H4 (cell line): ENCODE measurements at regions not wholly inside any gene's neighbourhood (a gene's known extent, or its start where the extent isn't known, plus 50 kb on each side); places are given as distances from the start of the nearest gene placed in this dataset.

ENCODE experiments used
- DNase-seq: peaks from one replicate; pipeline ENCODE4 v3.0.0-alpha.2; 2015; ENCODE audit warnings: low spot score

DNA sequence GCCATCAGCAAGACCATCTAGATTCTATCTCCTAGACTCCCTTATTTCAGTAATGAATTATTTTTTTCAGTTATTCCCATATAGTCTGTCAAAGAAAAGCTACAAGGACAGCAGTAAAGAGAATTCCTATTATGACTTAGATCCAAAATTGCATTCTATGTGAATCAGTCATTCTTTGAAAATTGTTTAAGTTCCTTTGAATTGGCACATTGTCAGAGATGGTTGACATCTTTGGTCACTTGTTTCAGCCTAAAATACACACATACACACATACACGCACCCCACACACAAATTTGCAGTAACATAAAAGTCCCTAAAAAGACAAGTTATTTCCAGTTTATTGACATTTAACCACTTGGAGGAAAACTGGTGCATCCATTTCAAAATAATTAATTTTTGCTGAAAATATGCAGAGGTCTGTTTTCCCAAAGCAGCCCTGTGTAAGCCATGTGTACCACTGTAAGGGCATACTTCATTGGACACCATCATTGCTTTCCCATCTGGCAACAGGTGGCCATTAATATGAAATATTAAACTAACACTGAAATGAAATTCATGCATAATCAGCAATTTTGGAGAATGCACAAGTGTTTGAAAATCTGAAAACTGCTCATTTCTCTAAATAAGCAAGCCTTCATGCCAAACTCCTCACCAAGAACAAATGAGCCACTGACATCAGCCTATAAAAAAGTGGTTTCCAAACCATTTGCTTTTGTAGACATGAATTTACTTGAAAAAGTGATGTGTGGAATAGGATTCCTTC lies 121.7 kb upstream of the COL1A2 start:
- no peak for DNase-seq

DNA sequence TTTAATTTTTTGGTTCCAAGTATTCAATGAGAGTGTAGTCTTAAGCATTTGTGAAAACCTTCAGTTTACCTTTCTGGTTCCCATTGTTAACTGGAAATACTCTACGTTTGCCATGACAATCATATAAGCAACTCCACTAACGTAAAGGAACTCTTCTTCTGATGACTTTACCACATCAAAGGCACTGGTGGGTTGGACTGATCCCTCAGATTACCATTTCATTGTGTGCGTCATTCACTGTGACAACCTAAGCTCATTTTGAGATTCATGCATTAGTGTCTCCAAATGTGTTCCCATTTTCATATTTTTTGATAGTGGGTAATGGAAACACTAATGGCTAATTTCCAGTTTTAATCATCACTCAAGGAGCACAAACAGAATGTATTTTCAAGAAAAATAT lies 119.9 kb upstream of the COL1A2 start:
- no peak for DNase-seq

DNA sequence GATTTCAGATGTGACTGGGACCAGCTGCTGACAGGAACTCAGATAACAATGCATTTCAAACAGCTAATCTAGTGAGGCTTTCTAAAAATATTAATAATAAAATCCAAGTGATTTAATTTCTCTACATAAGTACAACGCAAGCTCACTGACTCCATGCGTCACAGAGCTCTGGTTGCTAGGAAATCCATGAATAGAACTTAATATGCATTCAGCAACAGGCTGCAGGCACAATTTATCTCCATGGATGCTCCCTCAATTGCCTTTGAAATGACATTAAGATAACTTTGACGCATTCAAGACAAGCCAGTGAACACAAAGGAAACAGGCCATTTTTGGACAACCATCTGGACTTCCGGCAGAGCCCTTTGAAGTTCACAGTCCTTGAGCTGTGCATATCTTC lies 118.7 kb upstream of the COL1A2 start:
- DNase-seq = no peak

DNA sequence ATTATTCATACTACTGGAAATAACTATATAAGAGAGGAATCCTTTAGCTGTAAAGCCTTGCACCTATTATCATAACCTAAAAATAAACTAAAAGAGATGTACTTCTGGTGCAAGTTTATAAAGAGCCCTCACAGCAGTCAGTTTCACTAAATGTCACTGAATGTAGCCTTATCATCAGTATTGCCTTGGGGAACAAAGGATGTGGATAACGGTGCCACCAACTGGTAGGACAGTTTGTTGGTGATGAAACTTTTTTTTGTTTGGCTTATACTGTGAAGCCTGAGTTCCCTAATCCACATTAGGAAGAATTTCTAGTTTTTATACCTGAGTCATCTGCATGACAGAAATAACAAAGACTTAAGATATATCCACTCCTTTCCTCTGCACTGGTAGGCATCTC lies 117.9 kb upstream of the COL1A2 start:
- peak; percentile 72 for DNase-seq

DNA sequence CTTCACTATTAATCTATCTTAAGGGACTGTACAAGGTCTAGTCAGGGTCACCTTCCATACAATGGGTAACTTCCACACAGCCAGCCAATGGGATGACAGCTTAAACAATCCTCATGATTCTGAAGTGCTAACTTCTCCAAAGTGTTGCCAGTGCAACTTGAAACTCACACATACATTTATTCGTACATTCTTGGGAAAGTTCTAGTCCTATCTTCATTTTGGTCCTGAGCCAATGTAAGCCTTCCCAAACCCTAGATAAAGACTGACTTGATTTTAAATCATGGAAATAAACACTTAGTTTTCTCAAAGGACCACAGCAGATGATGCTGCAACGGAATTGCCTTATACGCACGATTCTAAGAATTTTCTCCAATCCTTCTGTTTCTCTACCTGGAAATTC lies 117.5 kb upstream of the COL1A2 start:
- DNase-seq = no peak

DNA sequence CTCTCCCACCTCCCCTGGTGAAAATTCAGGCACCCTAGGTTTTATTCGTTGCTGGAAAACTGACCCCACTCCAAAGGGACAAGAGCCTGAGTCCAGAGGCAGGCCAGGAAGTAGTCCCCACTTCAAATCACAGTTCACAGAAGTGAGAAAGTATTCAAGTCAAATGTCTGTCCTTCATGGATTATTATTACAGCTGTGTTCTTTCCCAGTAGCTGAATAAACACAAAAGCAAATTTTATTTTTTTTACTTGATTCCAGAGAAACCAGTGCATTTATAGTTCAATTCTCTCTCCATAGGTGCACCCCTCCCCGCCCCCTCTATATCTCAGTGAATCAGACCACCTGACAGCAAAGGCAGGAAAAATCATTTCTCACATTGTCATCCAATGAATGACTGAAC lies 113.8 kb upstream of the COL1A2 start:
- no peak for DNase-seq

DNA sequence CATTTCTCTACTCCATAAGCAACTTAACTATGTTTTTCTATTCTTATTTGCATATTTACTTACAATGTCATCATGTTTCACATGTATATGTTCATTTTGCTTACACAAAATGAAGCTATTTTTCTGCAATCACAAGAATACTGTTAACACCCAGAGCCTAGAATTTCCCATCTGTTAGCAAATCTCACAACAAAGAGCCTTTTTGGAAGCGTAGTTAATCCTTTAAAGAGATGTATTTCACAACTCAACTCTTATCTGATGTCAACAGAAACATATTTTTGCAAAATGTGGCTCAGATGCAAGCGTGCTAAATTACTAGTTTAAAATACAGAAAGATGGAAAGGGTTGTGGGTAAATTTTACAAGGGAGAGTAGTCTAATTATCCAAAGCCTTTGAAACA lies 110.6 kb upstream of the COL1A2 start:
- no peak for DNase-seq

DNA sequence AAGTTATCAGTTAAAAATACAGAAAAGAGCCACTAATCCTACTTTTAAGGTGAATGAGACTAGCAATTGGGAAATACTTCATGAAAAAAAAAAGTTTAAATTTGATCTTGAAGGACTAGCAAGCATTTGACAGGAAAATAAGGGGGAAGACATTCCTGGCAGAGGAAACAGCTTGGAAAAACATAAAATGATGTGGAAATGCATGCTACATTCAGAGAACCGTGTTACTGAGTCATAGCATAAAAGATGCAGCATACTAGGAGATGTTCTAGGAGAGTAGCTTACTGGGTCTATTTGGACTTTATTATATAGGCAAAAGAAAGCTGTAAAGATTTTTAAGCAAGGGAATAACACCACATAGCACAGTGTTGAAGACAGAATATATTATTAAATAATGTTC lies 108.6 kb upstream of the COL1A2 start:
- DNase-seq = no peak

DNA sequence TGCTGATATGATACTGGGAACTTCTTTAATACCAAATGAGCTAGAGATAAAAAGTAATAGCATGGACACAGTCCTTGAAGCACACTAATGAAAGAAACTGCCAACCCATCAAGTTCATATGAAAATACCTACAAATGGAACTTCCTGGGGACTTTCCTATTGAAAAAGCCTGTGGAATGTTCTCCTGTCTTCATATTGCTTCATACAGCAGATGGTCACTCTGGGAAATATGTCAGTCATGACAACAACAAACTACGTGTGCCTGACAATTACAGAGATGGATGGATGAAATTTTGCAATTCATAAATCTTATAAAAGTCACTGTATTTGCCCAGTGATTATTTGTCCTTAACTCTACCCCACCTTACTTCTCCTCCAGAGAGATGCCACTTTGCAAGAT lies 106.6 kb upstream of the COL1A2 start:
- no peak for DNase-seq

DNA sequence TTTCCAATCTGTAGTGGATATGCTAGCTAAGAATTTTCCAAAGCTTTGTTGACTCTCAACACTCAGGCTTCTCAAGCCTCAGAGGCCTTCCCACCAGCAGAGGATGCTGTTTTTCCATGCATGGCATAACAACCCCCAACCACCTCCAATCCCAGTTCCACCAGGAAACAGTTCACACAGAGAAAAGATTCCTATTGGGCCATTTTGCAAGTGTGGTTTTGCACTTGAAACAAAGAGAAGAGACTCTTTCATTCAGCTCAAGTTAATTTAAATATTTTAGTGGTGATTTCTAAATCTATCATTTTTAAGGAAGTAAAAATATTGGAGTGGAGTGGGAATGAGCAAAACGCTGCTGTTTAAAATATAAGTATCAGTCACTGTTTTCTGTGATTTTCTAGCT lies 105.6 kb upstream of the COL1A2 start:
- DNase-seq = peak; percentile 93

DNA sequence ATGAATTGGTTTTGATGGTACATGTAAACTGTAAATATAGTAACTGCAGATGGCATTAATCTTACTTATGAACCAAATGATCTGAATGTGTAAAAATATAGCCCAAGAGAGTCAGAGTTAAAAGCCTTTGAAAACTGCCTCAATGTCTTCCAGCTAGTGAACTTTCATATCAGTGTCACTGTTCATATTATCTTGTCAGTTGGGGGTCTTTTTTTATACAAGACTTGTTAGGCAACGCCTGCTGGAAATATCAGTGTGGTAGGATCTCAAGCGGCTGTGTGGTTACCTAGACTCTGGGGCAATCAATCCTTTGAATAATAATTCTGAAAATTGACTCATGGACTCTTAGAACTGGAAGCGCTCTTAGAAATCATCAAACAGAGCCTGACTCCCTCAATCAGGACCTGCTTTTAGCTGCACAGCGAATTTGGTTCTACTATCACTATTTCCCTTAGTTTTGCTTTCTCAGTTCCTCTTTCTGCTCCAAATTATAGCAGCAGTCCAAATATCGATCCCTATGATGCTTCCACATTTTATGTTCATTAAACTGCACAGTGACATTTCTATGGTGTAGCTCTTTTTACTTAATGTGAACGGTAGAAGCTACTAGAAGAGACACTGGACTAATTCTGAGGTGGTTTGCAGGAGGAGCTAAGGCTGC lies 100.1 kb upstream of the COL1A2 start:
- DNase-seq = no peak

DNA sequence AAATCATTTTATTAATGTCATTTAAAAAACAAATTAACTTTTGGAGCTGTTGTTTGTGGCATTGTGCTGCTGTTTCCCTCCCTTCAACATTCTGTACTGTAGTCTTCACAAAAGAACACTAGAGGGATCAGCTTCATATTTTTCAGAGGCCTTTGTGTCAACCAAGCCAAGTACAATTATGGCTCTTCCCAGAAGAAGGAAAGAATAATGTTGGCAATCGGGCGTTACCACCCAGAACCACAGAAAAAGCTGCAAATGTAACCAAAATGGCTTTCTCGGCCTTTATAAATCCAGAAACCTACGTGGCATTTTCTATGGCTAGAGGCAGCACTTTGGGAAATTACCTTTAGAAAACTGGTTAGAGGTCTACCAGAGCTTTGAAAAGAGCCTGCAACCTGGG lies 98.8 kb upstream of the COL1A2 start:
- DNase-seq = peak; percentile 85

DNA sequence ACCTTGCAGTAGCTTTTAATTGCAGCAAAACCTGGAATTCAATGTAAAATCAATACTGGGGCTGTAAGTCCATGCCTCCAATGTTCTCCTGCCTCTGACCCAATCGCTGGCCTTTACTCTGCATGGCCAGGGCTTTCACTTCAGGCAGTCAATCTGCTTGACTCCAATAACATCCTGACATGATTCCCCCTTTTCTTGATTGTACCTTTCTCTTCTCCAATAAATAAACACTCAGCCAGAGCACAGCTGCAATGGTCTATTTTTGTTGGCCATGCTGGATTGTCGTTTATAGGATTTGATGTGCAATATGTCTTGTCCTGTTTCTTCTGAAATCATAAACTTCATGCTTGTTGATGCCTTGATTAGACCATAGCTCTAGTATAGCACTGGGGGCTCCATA lies 97.8 kb upstream of the COL1A2 start:
- DNase-seq = no peak

DNA sequence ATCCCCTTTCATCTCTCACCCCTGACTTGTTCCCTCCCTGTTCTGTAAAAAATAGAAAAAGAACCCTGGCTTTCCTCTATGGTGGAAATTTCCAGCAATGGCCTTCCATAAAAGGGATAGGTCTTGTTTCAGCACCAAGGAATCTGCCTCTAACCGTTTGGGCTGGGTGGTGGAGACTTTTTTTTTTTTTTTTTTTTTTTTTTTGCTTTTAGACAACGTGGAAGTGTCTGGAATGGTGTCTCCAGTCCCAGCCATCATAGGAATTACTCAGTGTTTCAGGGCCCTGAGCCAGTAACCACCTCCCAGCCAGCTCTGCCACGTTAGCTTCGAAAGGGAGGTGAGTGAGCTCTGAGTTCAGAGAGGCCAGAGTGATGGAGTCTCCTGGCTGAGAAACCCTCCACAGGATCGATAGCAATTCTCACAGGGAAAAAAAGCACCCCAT lies 97.3 kb upstream of the COL1A2 start:
- DNase-seq = peak; percentile 89

DNA sequence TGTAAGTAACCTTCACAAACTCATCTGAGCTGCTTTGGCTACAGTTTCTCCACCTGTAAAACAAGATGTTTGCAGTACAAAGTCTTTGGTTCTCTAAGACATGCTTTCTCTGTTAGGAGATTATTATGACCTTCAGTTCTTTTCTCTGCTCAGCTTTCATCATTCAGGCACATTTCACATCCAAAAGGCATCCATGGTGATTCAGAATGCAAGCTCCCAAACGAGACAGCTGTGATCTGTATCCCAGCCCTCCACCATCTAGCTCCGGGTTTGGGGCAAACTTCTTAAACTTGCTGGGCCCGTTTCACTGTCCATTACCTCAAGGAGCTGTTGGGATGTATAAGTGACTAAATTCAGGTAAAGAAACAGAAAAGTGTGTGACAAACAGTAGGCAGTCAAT lies 95.8 kb upstream of the COL1A2 start:
- no peak for DNase-seq

DNA sequence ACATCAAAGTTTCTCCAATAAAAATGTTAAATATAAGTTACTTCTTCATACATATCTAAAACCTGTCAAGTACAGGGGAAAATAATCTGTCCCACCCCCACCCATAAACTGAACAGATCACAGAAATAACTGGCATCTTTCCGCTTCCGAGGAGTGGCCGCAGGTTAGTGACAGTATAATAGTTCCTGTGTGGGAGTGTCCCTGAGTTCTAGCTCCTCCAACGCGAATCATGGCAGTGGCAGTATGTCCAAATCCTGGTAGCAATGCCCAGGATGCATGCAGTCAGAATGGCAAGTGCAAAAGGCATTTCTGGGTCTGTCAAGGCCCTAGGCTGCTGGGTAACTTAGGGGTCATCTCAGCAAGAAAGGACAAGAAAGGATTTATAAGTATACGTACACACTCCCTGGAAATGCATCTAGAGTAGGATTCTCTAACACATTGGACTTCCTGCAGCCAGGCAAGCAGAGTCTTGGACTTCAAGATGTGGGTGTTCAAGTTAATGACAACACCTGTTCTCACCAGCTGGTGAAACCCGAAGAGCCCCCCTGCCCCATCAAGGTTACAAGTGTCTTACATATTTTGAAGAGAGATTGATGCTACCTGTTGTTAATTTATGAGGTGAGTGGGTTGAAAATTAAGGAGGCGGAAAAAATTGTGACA lies 94.4 kb upstream of the COL1A2 start:
- DNase-seq = no peak

DNA sequence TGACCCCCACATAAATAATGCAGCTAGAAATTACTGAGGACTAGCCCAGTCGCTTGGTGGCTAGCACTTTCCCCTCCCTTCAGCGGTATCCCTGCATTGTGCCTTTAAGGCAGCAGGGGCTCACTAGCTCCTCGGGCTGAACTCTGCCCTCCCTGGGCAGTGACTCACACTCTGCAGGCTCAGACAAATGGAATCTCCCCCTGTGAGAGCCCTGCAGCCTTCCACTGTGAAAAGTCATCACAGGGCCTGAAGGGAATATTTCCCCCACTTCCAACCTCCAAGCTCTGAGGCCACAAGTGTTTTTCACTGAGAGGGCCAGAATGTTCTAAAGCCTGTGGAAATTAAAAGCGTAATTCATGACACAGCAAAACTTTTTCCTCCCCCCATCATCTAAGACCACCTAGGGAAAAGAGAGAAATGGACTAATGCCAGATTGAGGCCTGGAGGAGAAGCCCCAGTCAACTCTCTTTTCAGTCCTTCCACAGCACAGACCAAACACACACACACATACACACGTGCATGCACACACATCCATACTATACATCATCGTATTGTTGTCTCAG lies 93.6 kb upstream of the COL1A2 start:
- peak; percentile 91 for DNase-seq

DNA sequence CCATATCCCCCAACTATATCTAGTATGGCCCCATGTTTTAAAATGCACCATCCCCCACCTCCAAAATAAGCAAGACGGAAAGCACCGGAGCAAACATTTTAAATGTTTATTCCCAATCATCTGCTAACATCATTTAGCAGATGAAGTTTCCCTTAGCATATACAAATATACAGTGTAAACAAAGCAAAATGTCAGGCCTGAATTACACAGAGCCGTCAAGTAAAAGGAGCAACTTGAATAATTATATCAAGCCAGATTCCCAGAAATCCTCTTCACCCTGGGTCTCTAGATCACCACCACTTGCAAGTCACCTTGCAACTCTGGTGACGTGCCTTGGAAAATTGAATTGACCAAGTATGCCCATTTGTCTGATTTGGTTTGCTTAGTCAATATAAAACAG lies 91.6 kb upstream of the COL1A2 start:
- no peak for DNase-seq

DNA sequence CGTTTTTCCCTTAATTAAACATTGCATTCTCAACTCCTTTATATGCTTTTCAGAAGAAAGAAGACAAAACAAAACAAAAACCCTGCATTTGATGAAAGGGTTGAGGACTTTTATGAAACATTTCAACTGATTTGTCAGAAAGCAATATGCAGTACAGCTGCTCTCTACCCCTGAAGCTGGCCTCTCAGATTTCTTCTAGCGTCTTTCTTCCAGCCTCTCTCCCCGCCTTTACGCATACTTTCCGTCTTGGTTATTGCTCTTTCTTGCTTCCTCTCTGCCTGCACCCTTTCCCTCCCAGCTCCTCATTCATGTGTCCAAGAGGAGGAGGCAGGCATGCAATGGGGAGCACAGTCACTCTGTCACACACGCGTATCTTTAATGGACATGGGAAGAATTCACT lies 91.0 kb upstream of the COL1A2 start:
- peak; percentile 38 for DNase-seq

DNA sequence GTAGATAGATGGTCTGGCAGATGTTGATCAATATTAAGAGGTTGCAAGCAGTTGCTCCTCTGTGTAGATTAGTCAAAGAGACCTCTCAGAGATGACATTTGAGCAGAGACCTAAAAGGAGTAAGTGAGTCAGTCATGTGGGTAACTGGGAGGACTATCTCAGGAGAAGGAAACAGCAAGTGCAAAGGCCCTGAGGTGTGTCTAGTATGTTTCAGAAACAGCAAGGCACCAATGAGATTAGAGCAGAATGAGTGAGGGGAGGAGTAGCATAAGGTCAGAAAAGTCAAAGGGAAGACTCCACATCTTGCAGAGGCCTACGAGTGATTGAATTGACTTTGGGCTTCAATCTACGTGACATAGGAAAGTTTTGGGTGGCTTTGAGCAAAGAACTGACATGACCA lies 89.8 kb upstream of the COL1A2 start:
- no peak for DNase-seq

DNA sequence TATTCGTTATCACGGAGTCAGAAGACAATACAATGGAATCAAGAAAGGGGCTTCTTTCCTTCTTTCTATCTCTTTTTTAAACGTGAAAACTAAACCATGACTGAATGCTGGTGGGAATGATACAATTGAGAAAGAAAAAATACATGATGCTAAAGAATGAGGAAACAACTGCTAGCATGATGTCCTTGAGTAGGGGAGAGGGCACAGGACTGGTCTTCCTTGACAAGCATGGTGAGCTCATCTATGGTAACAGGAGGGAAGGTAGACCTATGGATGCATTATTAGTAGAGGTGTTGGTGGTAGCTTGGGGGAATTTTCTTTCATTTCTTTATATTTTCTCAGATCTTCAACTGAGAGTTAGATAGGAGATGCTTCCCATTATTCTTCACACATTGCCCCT lies 88.9 kb upstream of the COL1A2 start:
- DNase-seq = no peak

DNA sequence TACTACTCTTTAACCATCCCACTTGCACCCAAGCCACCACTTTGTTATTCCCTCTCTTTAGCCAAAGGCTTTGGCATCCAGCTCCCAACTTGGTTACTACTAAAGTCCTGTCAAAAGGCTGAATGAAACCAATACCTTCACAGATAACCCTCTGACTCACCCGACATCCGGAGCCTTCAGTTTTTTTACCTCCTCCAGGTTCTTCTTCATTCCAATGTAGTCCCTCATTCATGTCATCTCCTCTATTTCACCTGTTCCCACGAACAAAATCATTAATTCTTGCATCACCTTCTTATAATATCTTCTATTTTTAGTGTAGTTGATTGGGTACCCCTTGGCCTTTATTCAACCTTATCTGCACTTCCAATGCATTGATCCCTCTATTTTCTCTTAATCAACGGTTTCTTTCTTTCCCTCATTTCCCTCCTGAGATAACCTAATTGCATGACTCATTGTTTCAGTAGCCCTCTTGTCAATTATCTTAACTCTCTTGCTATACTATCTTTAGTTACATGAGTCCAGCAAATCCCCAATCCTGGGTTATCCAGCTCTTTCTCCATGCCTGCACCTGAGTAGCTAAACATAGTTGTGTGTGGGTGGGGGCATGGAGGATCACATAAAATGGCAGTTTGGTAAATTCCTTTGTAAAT lies 87.2 kb upstream of the COL1A2 start:
- DNase-seq = no peak
